ENCODE measurements at regions not wholly inside any gene's neighbourhood (a gene's known extent, or its start where the extent isn't known, plus 50 kb on each side); places are given as distances from the start of the nearest gene placed in this dataset.

DNA sequence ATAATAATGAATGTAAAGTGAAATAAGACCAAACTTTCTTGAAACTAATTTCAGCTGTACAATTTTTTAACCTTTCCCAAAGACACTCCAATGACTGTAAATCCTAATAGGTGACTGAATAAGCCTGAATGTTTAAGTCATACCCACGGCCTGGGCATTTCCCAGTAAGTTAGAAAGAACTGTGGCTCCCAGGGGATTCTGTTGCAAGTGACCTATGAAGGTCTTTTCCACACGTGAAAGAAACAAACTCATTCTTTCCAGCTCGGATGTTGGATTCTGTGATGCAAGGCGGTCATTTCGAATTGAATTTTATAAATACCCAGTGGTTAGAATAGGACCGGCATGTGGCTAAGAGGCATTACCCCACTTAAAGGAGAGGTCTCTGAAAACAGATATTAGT, 1134.4 kb downstream of the GALC start:
- DNase-seq: no peak

DNA sequence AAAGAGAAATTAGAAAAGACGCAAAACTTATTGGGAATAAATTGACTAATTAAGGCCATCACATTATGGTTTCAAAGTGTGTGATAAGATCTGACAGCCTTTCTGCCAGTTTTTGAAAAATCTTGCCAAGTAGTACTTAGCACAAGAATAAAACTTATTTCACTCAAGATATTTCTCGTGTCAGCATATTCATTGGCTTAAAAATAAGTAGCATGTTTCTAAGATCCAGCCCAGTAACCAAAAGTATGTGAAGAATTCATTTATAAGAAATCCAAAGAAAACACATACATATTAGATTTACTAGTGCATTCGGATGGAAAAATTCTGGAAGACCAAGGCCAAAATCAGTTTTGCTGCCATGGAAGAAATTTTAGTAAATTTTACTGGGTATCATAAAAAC, 1135.0 kb downstream of the GALC start:
- no peak for DNase-seq

DNA sequence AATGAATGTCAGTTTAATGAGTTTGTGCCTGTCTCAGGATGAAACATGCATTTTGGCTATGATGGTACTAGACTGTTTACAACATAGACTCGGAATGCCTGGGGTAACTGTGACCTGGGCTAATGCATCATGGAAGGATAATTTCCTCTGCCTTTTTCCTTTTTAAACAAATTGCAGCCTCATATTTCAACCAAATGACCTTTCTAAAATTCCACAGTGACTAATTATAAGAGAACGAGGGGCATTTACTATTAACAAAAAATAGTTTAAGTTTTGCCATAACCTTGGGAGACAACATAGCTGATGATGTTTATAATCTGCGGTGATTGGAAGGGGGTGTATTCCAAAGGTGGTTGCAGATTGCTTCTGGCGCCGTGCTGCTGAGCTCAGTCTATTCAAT, 1140.5 kb downstream of the GALC start:
- DNase-seq: no peak

DNA sequence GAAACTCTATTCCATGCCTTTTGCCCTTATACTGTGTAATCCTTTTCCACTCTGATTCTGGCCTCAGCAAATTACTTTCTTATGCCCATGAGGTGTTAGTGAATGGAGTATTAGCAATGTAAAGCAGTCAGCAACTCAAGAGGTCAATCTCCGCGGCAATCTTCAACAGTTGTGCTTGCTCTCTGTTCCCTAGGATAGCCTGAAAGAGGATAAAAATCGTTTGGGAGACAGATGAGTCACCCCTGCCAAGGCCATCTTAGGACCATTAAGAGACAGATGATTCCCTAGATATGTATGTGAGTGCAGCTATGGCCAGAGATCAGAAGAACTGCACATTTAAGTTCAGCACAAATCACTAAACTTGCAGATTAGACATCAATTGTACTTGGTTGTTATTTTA, 1145.8 kb downstream of the GALC start:
- DNase-seq: no peak

DNA sequence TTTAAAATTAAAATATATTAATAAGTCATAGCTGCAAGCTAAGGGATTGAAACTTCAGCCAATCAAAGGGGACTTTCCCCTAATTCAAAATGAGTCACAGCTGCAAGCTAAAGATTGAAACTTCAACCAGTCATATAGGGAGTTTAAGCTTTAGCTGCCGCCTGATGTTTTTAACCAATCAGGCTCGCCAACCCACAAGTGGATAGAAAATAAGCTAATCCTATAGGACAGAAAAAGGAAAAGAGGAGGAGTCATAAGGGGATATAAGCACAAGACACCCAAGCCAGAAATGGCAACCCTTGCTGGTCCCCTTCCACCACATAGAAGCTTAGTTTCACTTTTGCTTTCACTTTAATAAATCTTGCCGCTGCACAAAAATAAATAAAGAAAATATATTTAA, 1154.6 kb downstream of the GALC start:
- no peak for DNase-seq

DNA sequence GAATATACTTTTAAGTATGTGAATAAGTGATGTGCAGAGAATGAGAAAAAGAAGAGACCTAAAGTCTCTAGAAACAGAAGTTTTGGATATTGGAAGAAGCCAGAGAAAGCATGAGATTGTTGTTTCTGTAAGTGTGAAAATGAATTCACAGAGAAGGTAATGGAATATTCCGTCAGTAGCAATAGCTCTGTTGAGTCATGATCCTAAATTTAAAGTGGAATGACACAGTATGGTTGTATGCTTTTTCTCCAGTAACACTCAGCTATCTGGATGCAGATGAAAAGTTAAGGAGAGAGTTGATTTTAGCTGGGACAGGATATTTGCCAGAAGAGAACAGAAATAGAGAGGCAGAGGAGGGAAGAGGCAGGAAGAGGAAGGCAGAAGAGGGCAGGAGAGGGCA, 1166.3 kb downstream of the GALC start:
- DNase-seq: no peak

DNA sequence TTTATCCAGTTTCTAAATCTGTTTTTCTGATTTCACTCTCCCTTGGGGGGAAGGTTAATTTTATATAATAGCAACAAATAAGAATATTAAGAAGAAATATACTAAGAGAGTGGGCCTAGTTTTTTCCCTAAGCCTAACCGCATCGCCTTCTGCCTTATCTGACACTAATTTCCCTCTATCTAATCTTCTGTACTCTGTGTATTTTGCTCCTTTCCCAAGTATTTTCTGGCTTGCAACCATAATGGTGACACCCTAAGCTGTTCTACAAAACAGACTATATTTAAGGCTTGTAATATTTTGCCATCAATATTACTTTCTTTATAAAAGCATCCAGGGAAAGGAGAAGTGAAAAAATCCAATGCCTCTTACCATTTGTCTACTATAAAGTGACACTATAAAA, 1168.8 kb downstream of the GALC start:
- no peak for DNase-seq

DNA sequence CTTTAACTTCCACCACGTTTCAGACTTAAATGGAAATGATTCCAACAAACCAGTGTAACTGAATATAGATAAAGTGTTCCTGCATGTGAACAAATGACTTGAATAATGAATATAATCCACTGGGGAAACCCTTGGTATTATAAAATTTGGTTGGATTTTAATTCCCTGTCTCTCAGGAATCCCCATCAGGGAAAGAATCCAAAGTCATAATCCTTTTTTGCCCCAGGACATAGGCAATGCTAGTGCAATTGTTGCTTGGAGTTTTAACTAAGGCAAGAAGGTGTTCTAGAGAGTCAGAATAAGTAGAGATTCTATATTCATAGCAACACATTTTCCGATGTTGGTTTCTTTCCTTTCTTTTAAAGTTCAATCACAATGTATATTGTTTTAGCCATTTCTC, 1169.4 kb downstream of the GALC start:
- DNase-seq: no peak

DNA sequence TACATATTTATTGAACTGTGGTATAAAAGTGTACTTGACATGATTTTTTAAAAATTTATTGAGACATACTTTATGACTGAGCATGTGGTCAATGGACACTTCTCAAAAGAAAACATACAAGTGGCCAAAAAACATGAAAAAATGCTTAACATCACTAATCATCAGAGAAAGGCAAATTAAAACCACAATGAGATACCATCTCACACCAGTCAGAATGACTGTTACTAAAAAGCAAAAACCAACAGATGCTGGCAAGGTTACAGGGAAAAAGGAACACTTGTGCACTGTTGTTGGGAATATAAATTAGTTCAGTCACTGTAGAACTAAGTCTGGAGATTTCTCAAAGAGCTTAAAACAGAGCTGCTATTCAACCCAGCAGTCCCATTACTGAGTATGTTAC, 1177.6 kb downstream of the GALC start:
- DNase-seq: no peak

DNA sequence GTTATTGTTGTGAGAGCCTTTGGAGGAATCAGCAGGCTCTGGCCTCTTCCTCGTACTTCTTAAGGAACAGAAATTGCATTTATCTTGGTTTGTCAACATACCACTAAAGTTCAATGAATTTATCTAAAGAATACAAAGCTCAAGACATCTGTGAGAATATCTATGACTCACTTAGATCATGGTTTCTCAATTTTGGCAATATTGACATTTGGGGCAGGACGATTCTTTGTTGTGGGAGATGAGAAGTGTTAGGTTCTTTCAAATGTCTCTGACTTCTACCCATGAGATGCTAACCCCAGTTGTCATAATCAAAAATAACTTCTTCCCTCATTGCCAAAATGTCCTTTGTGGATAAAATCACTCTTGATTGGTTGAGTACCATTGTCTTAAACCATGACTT, 1190.3 kb downstream of the GALC start:
- DNase-seq: no peak

DNA sequence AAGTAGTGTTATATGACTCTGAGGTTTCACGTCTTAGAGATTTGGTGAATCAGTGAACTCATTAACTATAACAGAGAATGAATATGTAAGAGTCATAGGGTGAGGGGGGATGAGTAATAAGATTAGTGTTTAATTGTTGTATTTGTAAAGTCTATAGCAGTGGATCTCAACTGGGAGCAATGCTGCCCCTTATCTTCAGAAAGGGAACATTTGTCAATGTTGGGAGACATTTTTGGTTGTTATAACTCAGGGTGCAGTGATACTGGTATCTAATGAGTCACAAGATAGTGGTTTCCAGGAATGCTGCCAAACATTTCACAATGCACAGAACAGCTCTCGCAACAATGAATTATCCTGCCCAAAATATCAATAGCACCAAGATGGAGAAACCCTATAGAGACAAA, 1193.7 kb downstream of the GALC start:
- DNase-seq: no peak

DNA sequence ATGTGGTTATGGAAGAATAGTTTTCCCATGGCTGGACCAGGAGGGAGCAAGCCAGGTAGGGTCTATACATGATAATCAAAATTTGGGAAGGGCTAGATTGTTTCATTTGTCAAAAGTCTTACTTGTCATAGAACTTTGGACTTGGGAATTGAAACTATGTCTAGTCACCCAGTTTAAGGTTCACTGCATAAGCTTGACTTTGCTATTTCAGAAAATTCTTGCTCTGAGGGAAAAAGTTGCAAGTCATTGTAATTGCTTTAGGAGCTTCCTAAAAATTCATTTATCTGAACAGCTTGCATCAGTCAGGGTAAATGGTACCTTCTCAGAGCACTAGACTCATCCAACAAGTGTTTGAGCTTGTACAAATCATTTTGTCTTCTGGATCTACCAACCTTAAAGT, 1194.7 kb downstream of the GALC start:
- no peak for DNase-seq

DNA sequence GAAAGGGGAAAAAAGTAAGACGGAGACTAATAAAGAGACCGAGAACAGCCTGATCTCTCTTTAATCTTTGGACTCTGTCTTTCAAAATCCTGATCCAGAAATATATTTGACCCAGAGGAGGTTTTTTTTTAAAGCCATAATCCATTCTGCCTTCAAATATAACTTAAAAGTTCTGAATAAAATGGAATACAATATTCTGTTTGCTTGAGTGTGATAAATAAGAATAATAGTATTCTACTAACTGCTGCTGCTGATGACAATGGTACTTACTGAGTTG, 1196.0 kb downstream of the GALC start:
- DNase-seq: no peak

DNA sequence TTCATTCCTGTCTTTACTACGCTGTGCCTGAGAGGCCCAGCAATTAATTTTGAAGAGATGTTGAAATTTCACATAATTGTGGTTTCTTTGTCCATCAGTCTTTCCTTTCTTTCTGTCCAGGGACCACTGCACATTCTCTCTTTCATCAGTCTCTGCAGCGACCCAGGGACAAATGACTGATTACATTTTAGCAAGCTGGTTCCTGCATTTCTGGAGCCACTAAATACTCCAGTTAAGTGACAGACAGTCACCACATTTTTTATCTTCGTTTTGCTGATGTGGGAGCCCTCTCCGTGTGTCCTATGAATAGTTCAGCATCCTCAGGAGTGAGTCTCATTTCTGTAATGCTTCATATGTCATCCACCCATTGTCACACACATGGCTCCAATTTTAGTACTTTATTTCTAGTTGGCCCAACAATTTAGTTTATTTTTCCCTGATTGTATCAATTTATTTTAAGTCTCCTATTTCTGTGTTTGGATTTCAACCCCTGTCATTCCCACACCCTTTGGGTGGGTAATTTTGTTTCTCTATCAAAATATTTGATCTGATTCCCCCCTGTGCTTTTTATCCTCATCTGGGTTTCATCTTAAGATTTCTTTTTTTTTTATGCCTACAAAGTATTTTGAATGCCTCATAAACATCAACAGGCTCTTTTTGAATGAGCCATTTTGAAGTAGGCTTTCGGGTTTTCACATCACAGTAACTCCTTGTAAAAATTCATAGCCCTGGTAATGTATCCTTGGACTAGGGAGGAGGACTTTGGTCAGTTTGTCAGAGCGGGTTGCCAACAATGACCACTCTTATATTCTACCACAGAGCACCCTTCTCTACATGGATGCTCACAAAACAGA, 1196.5 kb downstream of the GALC start:
- DNase-seq: no peak

DNA sequence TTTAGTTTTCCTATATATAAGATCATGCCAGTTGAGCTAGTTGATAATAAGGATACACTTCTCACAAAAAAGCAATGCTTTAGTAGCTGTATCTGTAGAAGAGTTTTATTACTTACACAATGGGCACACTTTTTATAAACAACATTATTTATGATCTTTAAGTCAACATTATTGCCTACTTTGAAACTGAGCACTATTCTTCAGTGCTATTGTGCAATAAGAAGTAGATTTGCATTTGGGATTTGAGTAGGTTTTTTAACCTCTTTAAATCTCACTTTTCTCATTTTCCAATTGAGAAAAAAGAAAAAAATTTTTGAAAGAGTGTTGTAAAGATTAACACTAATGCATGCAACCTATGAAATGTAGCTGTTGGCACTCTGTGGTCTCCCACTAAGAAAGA, 1198.3 kb downstream of the GALC start:
- DNase-seq: no peak

DNA sequence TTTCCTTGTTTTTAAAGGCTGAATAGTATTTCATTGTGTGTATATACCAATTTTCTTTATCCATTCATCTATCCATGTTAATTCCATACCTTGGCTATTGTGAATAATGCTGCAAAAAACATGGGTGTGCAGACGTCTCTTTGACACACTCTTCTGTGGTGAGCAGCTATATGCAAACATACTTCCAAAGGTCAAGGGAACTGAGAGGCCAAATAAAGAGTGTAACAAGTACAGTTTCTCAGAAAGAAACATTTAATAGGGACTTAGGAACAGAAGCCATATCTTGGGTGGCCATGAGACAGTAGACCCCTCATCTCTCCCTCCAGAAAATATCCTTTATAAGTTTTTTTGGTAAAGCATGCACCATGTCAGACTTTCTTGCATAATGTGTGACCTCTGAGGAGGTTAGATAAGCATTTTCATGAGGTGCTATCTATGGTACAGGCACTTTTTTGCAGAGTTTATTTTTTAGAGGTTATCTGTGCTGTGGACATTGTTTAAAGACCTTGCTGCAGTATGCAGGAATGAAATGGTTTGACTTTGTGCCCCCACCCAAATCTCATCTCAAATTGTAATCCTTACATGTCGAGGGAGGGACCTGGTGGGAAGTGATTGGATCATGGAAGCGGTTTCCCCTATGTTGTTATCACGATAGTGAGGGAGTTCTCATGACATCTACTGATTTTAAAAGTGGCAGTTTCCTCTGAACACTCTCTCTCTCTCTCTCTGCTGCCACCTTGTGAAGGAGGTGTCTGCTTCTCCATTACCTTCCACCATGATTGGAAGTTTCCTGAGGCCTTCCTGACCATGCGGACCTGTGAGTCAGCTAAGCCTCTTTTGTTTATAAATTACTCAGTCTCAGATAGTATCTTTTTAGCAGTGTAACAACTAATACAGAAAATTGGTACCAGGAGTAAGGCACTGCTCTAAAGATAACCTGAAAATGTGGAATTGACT, 1202.3 kb downstream of the GALC start:
- no peak for DNase-seq

DNA sequence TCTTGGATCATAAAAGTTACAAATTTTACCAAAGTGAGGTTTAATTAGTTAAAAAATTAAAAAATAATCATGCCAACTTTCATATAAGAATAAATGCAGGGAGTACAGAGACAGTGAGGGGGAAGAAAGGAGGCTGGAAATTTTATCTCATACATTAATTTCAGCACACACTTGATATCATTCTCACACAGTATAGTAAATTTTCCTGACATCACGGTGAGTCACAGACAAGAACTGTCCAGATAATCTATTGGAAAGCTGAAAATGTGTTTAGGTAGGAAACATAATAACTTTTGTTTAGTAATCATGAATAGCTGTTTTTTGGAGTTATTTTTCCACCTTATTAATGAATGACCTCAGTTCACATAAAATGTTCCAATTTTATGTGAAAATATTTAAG, 1204.8 kb downstream of the GALC start:
- DNase-seq: no peak

DNA sequence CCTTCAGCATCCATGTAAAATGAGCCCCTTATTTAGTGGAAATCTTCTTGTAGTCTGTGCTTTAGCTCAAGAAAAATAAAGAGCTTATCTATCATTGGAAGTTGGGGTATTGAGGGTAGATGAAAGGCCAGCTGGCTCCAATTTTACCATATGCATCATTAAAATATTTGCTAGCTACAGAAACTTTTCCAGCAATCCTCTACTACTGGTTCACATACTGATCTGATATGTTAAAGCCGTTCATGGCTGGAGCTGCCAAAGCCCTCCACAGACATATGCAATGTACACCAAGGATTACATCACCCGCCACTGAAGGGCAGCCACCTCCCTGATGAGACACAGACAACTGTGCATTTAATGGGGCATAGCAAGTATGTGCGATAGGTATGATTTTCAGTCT, 1205.3 kb downstream of the GALC start:
- DNase-seq: no peak

DNA sequence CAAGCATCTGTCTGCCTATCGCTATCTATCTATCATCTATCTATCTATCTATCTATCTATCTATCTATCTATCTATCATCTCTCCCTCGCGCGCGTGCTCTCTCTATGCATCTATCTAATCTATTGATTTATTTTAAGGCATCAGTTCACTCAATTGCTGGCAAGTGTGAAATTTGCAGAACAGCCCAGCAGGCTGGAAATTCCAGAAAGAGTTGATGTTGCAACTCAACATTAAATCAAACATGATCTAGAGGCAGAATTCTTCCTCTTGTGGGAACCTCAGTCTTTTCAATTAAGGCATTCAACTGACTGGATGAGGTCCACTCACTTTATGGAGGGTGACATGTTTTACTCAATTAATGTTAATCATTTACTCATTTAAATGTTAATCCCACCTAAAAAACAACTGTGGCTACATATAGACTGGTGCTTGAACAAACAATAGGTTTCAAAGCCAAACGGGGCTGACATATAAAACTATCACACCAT, 1210.8 kb downstream of the GALC start:
- DNase-seq: no peak

DNA sequence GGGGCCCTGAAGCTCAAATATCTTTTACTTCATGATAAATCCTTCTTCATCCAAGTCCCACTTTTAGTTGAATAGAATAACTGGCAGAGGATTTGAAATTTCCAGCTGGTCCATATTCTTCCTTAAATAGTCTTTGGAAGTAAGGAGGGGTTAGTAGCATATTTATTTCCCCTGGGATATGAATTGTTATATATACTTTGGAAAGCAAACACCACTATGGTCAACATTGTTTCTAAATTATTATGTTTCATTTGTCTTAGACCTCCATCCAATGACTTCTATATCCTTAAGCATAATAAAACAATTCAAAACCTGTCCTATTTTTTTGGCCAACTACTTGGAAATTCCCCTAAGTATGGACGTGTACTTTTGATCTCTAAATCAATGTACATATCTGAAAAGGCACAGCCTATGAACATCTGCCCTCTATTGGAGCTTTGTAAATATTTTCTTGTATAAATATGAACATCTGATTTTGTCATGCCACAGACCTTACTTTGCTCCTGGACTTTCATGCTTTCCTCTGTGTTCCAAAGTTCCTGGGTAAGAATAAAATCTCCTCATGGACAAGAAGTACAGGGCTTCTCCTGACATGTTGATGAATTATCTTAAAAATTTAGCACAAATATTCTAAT, 1212.0 kb downstream of the GALC start:
- no peak for DNase-seq

DNA sequence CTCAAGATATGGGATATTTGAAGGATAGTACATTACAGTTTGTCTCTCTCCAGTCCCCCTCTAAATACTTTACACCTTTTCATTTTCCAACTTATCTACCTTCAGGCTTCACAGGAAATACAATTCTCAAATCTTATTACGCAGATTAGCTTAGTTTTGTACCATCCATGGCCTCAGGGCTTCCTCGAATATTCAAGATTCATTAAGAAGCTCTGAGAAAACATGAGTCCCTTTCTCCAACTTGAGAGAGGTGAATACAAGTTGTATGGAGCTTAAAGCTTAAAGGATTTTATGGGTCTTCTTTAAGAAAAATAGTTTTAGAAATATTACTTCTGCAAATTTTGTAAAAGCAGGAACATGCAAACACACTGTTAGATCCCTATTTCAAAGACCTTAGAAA, 1212.5 kb downstream of the GALC start:
- DNase-seq: no peak

DNA sequence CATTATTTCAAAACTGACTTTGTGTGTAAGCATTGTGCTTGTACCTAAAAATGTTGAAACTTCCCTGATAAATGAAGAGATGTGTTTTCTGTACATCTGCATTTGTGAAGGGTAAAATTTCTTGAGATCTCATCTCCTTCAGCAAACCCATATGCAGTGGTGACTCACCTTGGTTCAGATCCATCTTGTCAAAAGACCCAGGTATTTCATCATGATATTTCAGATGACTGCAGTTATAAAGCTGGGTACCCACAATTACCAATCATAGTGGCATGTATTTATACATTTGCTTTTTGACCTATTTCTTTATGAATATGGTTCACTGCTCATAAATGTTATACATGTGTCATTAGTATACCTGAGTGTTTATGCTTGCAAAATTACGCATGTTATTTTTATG, 1213.6 kb downstream of the GALC start:
- no peak for DNase-seq

DNA sequence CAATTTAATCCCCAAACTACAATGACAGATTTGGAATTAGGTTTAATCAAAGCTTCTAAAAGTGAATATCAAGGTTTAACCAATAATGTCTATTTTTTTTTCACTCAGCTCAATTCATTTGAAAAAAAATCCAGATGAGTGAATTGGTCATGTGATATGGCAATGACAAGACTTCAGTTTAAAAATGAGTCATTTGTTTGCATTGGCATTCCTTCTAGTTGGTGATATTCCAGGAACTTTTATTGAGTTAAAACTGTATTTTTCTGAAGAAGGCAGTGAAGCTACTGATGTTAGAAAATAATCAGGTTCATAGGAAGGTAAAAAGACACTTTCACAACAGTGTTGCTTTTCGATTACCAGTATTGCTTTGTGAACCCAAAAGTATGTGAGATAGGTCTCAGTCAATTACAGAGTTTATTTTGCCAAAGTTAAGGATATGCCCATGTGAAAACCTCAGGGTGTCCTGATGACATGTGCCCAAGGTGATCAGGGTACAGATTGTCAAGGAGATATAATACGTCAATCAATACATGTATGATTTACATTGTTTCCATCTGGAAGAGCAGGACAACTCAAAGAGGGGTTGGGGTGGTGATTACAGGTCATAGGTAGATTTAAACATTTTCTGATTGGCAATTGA, 1214.9 kb downstream of the GALC start:
- no peak for DNase-seq
